Mucosa of rectum (tissue), 2 donors: ENCODE measurements at regions not wholly inside any gene's neighbourhood (a gene's known extent, or its start where the extent isn't known, plus 50 kb on each side); places are given as distances from the start of the nearest gene placed in this dataset.
"Not testable (repeated sequence)": the region's sequence is repeated elsewhere in the genome, so short reads cannot be mapped to it uniquely, and the experiment has no call there.

Experiments used
- H3K27ac ChIP-seq, 2 donors: one replicate each; pipeline ENCODE4 v1.7.0; 2013; ENCODE audit warnings: inconsistent platforms in 2 of 2, low read depth in 2 of 2, low read length in 2 of 2
- H3K27me3 ChIP-seq, 2 donors: one replicate each; pipeline ENCODE4 v1.7.0; 2013; ENCODE audit warnings: low read length in 2 of 2; ENCODE audit not compliant: control insufficient read depth in 2 of 2, insufficient read depth in 2 of 2
- H3K36me3 ChIP-seq, 2 donors: one replicate each; pipeline ENCODE4 v1.7.0; 2013; ENCODE audit warnings: low read length in 2 of 2; ENCODE audit not compliant: control insufficient read depth in 2 of 2, insufficient read depth in 2 of 2
- H3K4me1 ChIP-seq, 2 donors: one replicate each; pipeline ENCODE4 v1.7.0; 2013; ENCODE audit warnings: low read length in 2 of 2, mild to moderate bottlenecking in 1 of 2; ENCODE audit not compliant: control insufficient read depth in 2 of 2, insufficient read depth in 2 of 2
- H3K4me3 ChIP-seq, 2 donors: one replicate each; pipeline ENCODE4 v1.7.0; 2013; ENCODE audit warnings: low read length in 2 of 2
- H3K9ac ChIP-seq, 2 donors: one replicate each; pipeline ENCODE4 v1.7.0; 2013; ENCODE audit warnings: low read length in 2 of 2, low read depth in 1 of 2, mild to moderate bottlenecking in 1 of 2
- H3K9me3 ChIP-seq, 2 donors: one replicate each; pipeline ENCODE4 v1.7.0; 2013; ENCODE audit warnings: low read length in 2 of 2; ENCODE audit not compliant: control insufficient read depth in 2 of 2
- donor health status: healthy.
- donor health status: Normal muscosa, but diverticular disease.

DNA sequence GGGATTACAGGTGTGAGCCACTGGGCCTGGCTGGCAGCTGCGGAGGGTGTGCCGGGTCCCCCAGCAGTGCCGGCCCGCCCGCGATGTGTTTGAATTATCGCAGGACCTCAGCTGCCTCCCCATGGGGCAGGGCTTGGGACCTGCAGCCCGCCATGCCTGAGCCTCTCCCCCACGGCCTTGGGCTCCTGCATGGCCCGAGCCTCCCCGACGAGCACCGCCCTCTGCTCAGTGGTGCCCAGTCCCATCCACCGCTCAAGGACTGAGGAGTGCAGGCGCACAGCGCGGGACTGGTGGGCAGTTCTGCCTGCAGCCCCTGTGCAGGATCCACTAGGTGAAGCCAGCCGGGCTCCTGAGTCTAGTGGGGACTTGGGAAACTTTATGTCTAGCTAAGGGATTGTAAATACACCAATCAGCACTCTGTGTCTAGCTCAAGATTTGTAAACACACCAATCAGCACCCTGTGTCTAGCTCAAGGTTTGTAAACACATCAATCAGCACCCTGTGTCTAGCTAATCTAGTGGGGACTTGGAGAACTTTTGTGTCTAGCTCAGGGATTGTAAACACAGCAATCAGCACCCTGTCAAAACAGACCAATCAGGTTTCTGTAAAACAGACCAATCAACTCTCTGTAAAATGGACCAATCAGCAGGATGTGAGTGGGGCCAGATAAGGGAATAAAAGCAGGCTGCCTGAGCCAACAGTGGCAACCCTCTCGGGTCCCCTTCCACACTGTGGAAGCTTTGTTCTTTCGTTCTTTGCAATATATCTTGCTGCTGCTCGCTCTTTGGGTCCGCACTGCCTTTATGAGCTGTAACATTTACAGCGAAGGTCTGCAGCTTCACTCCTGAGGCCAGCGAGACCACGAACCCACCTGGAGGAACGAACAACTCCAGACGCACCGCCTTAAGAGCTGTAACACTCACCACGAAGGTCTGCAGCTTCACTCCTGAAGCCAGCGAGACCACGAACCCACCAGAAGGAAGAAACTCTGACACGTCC, 287.8 kb downstream of the ALG10 start:
- not testable (repeated sequence) for H3K9me3 ChIP-seq, H3K27ac ChIP-seq, H3K4me3 ChIP-seq, H3K9ac ChIP-seq, H3K4me1 ChIP-seq, H3K36me3 ChIP-seq, H3K27me3 ChIP-seq

DNA sequence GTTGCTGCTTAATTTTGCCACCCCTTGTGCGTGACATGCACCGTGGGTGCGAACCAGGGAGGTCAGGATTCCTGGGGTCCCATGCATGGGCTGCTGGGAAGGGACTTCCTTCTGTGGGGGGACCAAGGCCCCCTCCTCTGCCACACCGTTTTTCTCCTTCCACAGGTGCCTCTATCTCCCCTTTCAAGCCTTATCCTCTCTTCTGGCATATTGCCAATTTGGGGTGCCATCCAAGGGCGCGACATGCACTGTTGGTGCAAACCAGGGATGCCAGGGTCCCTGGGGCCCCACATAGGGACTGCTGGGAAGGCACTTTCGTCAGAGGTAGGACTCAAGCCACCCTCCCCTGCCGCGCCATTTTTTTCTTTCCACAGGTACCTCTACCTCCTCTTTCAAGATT, 289.0 kb downstream of the ALG10 start:
- H3K27me3 ChIP-seq = no peaks in the 10 kb centered on the region
- H3K36me3 ChIP-seq = no peaks in the 10 kb centered on the region
- H3K4me1 ChIP-seq = no peaks in the 10 kb centered on the region
- H3K9me3 ChIP-seq = peaks cover 0 to 4% of the 10 kb centered on the region in 2 donors
- no peak overlapping the region for H3K4me3 ChIP-seq
- H3K27ac ChIP-seq = no peak overlapping the region
- no peak overlapping the region for H3K9ac ChIP-seq

DNA sequence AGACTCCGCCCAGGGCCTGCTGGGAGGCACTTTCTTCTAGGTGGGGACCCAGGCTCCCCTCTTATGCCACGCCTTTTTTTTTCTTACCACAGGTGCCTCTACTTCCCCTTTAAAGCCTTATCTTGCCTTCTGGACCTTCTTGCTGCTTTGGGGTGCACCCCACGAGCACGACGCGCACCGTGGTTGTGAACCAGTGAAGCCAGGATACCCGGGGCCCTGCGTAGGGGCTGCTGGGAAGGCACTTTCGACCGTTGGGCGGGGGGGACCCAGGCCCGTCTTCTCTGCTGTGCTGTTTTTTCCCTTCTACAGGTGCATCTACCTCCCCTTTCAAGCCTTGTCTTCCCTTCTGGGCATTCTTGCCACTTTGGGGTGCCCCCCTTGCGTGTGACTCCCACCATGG, 305.4 kb downstream of the ALG10 start:
- Histone ChIP-seq H3K27ac (no peak overlapping the region), H3K36me3 (no peaks in the 10 kb centered on the region), H3K4me1 (no peaks in the 10 kb centered on the region), H3K4me3 (no peak overlapping the region), H3K9ac (no peak overlapping the region), H3K9me3 (peaks cover 2 to 5% of the 10 kb centered on the region in 2 donors), H3K27me3 (no peaks in the 10 kb centered on the region)

DNA sequence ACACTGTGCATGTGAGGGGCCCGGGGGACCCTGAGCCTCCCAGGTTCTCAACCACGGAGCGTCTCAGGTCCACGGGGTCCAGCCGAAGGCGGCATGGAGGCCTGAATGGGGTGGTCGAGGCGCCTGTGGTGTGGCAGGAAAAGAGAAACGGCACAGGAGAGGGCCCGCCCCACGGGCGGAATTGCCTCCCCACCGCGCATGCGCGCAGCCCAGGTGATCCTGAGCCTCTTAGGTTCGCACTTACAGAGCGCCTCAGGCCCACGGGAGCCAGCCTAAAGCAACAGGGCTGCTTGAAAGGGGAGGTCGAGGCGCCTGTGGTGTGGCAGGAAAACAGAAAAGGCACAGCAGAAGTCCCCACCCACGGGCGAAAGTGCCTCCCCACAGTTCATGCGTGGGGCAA, 311.0 kb downstream of the ALG10 start:
- Histone ChIP-seq H3K4me3 (no peak overlapping the region), H3K36me3 (no peaks in the 10 kb centered on the region), H3K9ac (no peak overlapping the region), H3K4me1 (no peaks in the 10 kb centered on the region), H3K27ac (no peak overlapping the region), H3K9me3 (no peaks in the 10 kb centered on the region), H3K27me3 (no peaks in the 10 kb centered on the region)

DNA sequence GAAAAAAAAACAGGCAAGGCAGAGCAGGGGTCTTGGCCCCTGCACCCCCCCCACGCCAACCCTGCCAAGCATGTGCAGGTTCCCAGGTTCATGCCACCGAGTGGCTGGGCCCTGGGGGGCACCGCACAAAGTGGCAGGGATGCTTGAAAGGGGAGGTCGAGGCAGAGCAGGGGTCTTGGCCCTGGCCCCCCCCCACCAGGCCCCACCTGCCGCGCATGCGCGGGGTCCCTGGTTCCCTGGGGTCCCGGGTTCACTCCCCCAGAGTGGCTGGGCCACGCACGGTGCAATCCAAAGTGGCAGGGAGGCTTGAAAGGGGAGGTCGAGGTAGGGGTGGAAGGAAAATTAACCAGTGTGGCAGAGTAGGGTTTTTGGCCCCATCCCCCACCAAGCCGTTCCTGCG, 312.2 kb downstream of the ALG10 start:
- Histone ChIP-seq H3K9ac (no peak overlapping the region), H3K36me3 (no peaks in the 10 kb centered on the region)

DNA sequence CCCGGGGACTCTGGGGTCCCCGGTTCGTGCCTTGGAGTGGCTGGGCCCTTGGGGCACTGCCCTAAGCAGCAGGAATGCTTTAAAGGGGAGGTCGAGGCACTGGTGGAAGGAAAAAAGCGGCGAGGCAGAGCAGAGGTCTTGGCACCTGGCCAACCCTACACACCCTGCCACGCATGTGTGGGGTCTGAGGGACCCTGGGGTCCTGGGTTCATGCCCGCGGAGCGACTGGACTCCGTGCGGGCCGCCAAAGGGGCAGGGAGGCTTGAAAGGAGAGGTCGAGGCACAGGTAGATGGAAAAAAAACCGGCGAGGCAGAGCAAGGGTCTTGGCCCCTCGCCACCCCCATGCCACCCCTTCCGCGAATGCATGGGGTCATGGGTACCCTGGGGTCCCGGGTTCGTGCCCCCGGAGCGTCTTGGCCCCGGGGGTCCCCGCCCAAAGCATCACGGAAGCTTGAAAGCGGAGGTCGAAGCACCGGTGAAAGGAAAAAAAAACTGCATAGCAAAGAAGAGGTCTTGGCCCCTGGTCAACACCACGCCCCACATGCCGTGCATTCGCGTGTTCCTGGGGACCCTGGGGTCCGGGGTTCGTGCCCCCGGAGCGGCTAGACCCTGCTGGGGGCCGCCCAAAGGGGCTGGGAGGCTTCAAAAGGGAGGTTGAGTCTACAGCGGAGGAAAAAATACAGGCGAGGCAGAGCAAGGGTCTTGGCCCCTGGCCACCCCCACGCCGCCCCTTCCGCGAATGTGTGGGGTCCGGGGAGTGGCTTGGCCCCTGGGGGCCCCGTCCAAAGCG, 312.9 kb downstream of the ALG10 start:
- no peaks in the 10 kb centered on the region for H3K4me1 ChIP-seq
- H3K4me3 ChIP-seq = no peak overlapping the region
- H3K27me3 ChIP-seq = no peaks in the 10 kb centered on the region
- no peak overlapping the region for H3K9ac ChIP-seq
- no peak overlapping the region for H3K27ac ChIP-seq
- no peaks in the 10 kb centered on the region for H3K9me3 ChIP-seq
- no peaks in the 10 kb centered on the region for H3K36me3 ChIP-seq

More for the DNA sequence above, 312.2 kb downstream of the ALG10 start:
- Histone ChIP-seq H3K9me3 (no peaks in the 10 kb centered on the region), H3K27ac (no peak overlapping the region), H3K4me1 (no peaks in the 10 kb centered on the region), H3K4me3 (no peak overlapping the region), H3K27me3 (no peaks in the 10 kb centered on the region)

DNA sequence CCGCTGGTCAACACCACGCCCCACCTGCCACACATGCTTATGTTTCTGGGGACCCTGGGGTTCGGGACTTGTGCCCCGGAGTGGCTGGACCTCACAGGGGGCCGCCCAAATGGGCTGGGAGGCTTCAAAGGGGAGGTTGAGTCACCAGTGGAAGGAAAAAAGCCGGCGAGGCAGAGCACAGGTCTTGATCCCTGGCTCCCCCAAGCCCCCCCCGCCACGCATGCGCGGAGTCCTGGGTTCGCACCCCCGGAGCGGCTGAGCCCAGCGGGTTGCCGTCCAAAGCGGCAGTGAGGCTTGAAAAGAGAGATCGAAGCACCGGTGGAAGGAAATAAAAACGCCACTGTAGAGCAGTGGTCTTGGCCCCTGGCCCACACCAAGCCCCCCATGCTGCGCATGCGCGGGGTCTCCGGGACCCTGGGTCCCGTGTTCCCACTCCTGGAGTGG, 313.5 kb downstream of the ALG10 start:
- Histone ChIP-seq H3K9ac (no peak overlapping the region), H3K4me3 (no peak overlapping the region), H3K9me3 (no peaks in the 10 kb centered on the region), H3K36me3 (no peaks in the 10 kb centered on the region), H3K27ac (no peak overlapping the region), H3K27me3 (no peaks in the 10 kb centered on the region), H3K4me1 (no peaks in the 10 kb centered on the region)

DNA sequence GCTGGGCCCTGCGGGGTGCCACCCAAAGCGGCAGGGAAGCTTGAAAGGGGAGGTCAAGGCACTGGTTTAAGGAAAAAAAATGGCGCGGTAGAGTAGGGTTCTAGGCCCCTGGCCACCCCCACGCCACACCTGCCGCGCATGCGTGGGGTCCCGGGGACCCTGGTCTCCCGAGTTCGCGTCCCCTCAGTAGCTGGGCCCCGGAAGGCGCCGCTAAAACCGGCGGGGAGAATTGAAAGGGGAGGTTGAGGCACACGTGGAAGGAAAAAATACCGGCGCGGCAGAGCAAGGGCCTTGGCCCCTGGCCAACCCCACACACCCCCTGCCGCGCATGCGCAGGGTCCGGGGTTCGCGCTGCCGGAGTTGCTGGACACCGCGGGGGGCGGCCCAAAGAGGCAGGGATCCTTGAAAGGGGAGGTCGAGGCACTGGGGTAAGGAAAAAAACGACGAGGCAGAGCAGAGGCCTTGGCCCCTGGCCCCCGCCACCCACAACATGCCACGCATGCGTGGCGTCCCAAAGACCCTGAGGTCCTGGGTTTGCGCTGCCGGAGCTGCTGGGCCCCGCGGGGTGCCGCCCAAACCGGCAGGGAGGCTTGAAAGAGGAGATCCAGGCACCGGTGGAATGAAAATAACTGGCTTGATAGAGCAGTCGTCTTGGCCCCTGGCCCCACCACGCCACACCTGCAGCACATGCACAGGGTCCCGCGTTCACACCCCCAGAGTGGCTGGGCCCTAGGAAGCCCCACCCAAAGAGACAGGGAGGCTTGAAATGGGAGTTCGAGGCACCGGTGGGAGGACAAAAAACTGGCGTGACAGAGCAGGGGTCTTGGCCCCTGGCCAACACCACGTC, 314.5 kb downstream of the ALG10 start:
- no peaks in the 10 kb centered on the region for H3K4me1 ChIP-seq
- no peaks in the 10 kb centered on the region for H3K9me3 ChIP-seq
- H3K36me3 ChIP-seq = no peaks in the 10 kb centered on the region

DNA sequence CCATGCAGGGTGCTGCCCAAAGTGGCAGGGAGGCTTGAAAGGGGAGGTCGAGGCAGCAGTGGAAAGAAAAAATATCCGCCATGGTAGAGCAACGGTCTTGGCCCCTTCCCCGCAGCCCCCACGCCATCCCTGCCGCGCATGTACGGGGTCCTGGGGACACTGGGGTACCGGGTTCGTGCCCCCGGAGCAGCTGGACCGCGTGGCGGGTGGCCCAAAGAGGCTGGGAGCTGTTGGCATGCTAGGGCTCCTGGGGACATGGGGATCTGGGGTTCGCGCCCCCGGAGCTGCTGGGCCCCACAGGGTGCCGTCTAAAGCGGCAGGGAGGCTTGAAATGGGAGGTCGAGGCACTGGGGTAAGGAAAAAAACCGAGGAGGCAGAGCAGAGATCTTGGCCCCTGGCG, 316.5 kb downstream of the ALG10 start:
- Histone ChIP-seq H3K9ac (no peak overlapping the region), H3K4me3 (no peak overlapping the region), H3K4me1 (no peaks in the 10 kb centered on the region), H3K9me3 (no peaks in the 10 kb centered on the region), H3K27me3 (no peaks in the 10 kb centered on the region), H3K36me3 (no peaks in the 10 kb centered on the region), H3K27ac (no peak overlapping the region)

More for the DNA sequence above, 314.5 kb downstream of the ALG10 start:
- H3K27ac ChIP-seq = no peak overlapping the region
- H3K27me3 ChIP-seq = no peaks in the 10 kb centered on the region
- H3K4me3 ChIP-seq = no peak overlapping the region
- H3K9ac ChIP-seq = no peak overlapping the region
